ENCODE measurements at regions not wholly inside any gene's neighbourhood (a gene's known extent, or its start where the extent isn't known, plus 50 kb on each side); places are given as distances from the start of the nearest gene placed in this dataset.

- no peak for TF ChIP-seq CTCF (conservative IDR thresholded peaks at IDR 0.05 in 1 of 2, IDR thresholded peaks at IDR 0.05 in 1 of 2; ENCODE audit: extremely low read depth in 1 of 2, insufficient read depth in 1 of 2, low read depth in 1 of 2, low read length in 2 of 2)
- TF ChIP-seq EZH2 (IDR thresholded peaks at IDR 0.05; ENCODE audit: borderline replicate concordance, low read length): no peak
Observed at GRCh38 chr15:37490707-37491106, 390.4 kb upstream of the MEIS2 start.

All from mammary epithelial cell (primary cell).